Large intestine (tissue), 3 donors: ENCODE measurements at regions not wholly inside any gene's neighbourhood (a gene's known extent, or its start where the extent isn't known, plus 50 kb on each side); places are given as distances from the start of the nearest gene placed in this dataset.

ENCODE experiments used
- DNase-seq, 2 donors: peaks; one replicate each; pipeline versions ENCODE4 v3.0.0 to v3.0.0-alpha.2; 2013
- H3K27ac ChIP-seq: one replicate; pipeline ENCODE4 v1.5.1; 2013; ENCODE audit warnings: low read length
- H3K27me3 ChIP-seq: 2 replicates; pipeline ENCODE4 v1.6.1; 2013; ENCODE audit warnings: low read length; ENCODE audit not compliant: control insufficient read depth, insufficient read depth
- H3K36me3 ChIP-seq: 2 replicates; pipeline ENCODE4 v1.6.1; 2013; ENCODE audit warnings: low read length; ENCODE audit not compliant: control insufficient read depth, insufficient read depth
- H3K4me1 ChIP-seq: one replicate; pipeline ENCODE4 v1.6.1; 2013; ENCODE audit warnings: low read length; ENCODE audit not compliant: control insufficient read depth, insufficient read depth
- H3K4me3 ChIP-seq: one replicate; pipeline ENCODE4 v1.5.1; 2013; ENCODE audit warnings: low read length
- H3K9me3 ChIP-seq: one replicate; pipeline ENCODE4 v1.6.1; 2013; ENCODE audit warnings: mild to moderate bottlenecking, low read depth, low read length, moderate library complexity; ENCODE audit not compliant: control insufficient read depth
- WGBS: methylation state at CpG from one replicate; pipeline ENCODE4 v1.1.5; 2013; ENCODE audit warnings: low lambda C conversion rate; ENCODE audit not compliant: insufficient coverage; 5-methylcytosine and 5-hydroxymethylcytosine counted together

GRCh38 chr2:138994502-138994901 is 214.3 kb upstream of the NXPH2 start:
- H3K27ac ChIP-seq, result no peak overlapping the region
- DNase-seq, result no peak
- 100% methylated on average over 1 of the region's 1 CpG for WGBS
- no peaks in the 10 kb centered on the region for H3K36me3 ChIP-seq
- no peak overlapping the region for H3K4me3 ChIP-seq
- no peaks in the 10 kb centered on the region for H3K27me3 ChIP-seq
- no peaks in the 10 kb centered on the region for H3K9me3 ChIP-seq
- no peaks in the 10 kb centered on the region for H3K4me1 ChIP-seq

- no peak for DNase-seq
- Histone ChIP-seq H3K4me3 (no peak overlapping the region), H3K4me1 (no peaks in the 10 kb centered on the region), H3K27ac (no peak overlapping the region), H3K27me3 (no peaks in the 10 kb centered on the region), H3K36me3 (no peaks in the 10 kb centered on the region), H3K9me3 (no peaks in the 10 kb centered on the region)
- no CpG with 5 or more reads among the region's 1 CpG for WGBS
Measured at GRCh38 chr2:138985881-138986280, 205.7 kb upstream of the NXPH2 start.

- 100% methylated on average over 4 of the region's 4 CpGs for WGBS
- H3K4me1 ChIP-seq, result no peaks in the 10 kb centered on the region
- H3K27me3 ChIP-seq, result no peaks in the 10 kb centered on the region
- no peaks in the 10 kb centered on the region for H3K36me3 ChIP-seq
- H3K4me3 ChIP-seq, result no peak overlapping the region
- H3K27ac ChIP-seq, result no peak overlapping the region
- DNase-seq, result no peak
- H3K9me3 ChIP-seq, result no peaks in the 10 kb centered on the region
Measured at GRCh38 chr2:138979131-138979785, 199.1 kb upstream of the NXPH2 start.

GRCh38 chr2:138974651-138975050 is 194.5 kb upstream of the NXPH2 start:
- Histone ChIP-seq H3K9me3 (no peaks in the 10 kb centered on the region), H3K27me3 (no peaks in the 10 kb centered on the region), H3K36me3 (no peaks in the 10 kb centered on the region), H3K4me1 (no peaks in the 10 kb centered on the region), H3K27ac (no peak overlapping the region), H3K4me3 (no peak overlapping the region)
- DNase-seq, result no peak
- 100% methylated on average over 1 of the region's 1 CpG for WGBS

- no peak for DNase-seq
- H3K4me3 ChIP-seq, result no peak overlapping the region
- no peaks in the 10 kb centered on the region for H3K9me3 ChIP-seq
- no peaks in the 10 kb centered on the region for H3K4me1 ChIP-seq
- H3K36me3 ChIP-seq, result no peaks in the 10 kb centered on the region
- no peak overlapping the region for H3K27ac ChIP-seq
- WGBS, result no CpG with 5 or more reads among the region's 1 CpG
- H3K27me3 ChIP-seq, result no peaks in the 10 kb centered on the region
Measured at GRCh38 chr2:138964418-138964817, 184.2 kb upstream of the NXPH2 start.

GRCh38 chr2:138962686-138963085 is 182.5 kb upstream of the NXPH2 start:
- 94% methylated on average over 3 of the region's 5 CpGs for WGBS
- no peak overlapping the region for H3K27ac ChIP-seq

GRCh38 chr2:138960191-138960590 is 180.0 kb upstream of the NXPH2 start:
- no peaks in the 10 kb centered on the region for H3K9me3 ChIP-seq

More at GRCh38 chr2:138962686-138963085, 182.5 kb upstream of the NXPH2 start:
- H3K27me3 ChIP-seq, result no peaks in the 10 kb centered on the region
- no peaks in the 10 kb centered on the region for H3K4me1 ChIP-seq
- no peak overlapping the region for H3K4me3 ChIP-seq
- H3K36me3 ChIP-seq, result no peaks in the 10 kb centered on the region
- DNase-seq, result no peak
- no peaks in the 10 kb centered on the region for H3K9me3 ChIP-seq

GRCh38 chr2:138959031-138959430 is 178.8 kb upstream of the NXPH2 start:
- Histone ChIP-seq H3K4me3 (no peak overlapping the region), H3K36me3 (no peaks in the 10 kb centered on the region), H3K9me3 (no peaks in the 10 kb centered on the region), H3K27ac (no peak overlapping the region), H3K27me3 (no peaks in the 10 kb centered on the region), H3K4me1 (no peaks in the 10 kb centered on the region)
- 100% methylated on average over 1 of the region's 2 CpGs for WGBS
- DNase-seq, result no peak

More at GRCh38 chr2:138960191-138960590, 180.0 kb upstream of the NXPH2 start:
- H3K4me1 ChIP-seq, result no peaks in the 10 kb centered on the region
- no peaks in the 10 kb centered on the region for H3K27me3 ChIP-seq
- WGBS, result 75% methylated on average over 1 of the region's 4 CpGs
- H3K36me3 ChIP-seq, result no peaks in the 10 kb centered on the region
- DNase-seq, result no peak
- no peak overlapping the region for H3K4me3 ChIP-seq
- no peak overlapping the region for H3K27ac ChIP-seq

GRCh38 chr2:138956116-138956515 is 175.9 kb upstream of the NXPH2 start:
- Histone ChIP-seq H3K27me3 (no peaks in the 10 kb centered on the region), H3K36me3 (no peaks in the 10 kb centered on the region), H3K9me3 (no peaks in the 10 kb centered on the region), H3K27ac (no peak overlapping the region), H3K4me3 (no peak overlapping the region), H3K4me1 (no peaks in the 10 kb centered on the region)
- WGBS, result 60% methylated on average over 1 of the region's 2 CpGs
- DNase-seq, result no peak

- Histone ChIP-seq H3K4me3 (no peak overlapping the region), H3K36me3 (no peaks in the 10 kb centered on the region), H3K4me1 (no peaks in the 10 kb centered on the region), H3K9me3 (no peaks in the 10 kb centered on the region), H3K27me3 (no peaks in the 10 kb centered on the region), H3K27ac (no peak overlapping the region)
- no CpG with 5 or more reads among the region's 2 CpGs for WGBS
- DNase-seq, result no peak
Measured at GRCh38 chr2:138950486-138950885, 170.3 kb upstream of the NXPH2 start.

GRCh38 chr2:138949517-138949916 is 169.3 kb upstream of the NXPH2 start:
- Histone ChIP-seq H3K4me3 (no peak overlapping the region), H3K36me3 (no peaks in the 10 kb centered on the region), H3K27me3 (no peaks in the 10 kb centered on the region), H3K27ac (no peak overlapping the region), H3K4me1 (no peaks in the 10 kb centered on the region), H3K9me3 (no peaks in the 10 kb centered on the region)
- 59% methylated on average over 2 of the region's 3 CpGs for WGBS
- DNase-seq, result no peak
